Spleen (tissue), 7 donors: ENCODE measurements at regions not wholly inside any gene's neighbourhood (a gene's known extent, or its start where the extent isn't known, plus 50 kb on each side); places are given as distances from the start of the nearest gene placed in this dataset.

Experiments
- CTCF ChIP-seq, 11 experiments: fragments of 200-600 bp in 7 of 11; fragments of 450-650 bp in 4 of 11; sonication (generic) in 4 of 11; IDR thresholded peaks in 8 of 11; conservative IDR thresholded peaks in 3 of 11; 1 replicate in 7 of 11; 2 replicates in 4 of 11; pipeline versions ENCODE4 v1.4.0 to v1.8.0; 2016 to 2021; ENCODE audit warnings: antibody characterized with exemption in 11 of 11, inconsistent platforms in 4 of 11, mild to moderate bottlenecking in 1 of 11
- POLR2A ChIP-seq, 3 donors: fragments of 450-650 bp; IDR thresholded peaks; one replicate each; pipeline ENCODE4 v1.5.1; 2017; ENCODE audit warnings: antibody characterized with exemption in 3 of 3, mild to moderate bottlenecking in 1 of 3
- POLR2AphosphoS5 ChIP-seq, 3 donors: sonication (generic); formaldehyde crosslinking; IDR thresholded peaks; one replicate each; pipeline ENCODE4 v1.5.1; 2017; ENCODE audit warnings: antibody characterized with exemption in 3 of 3
- donor health status: DM: no; HTN: no; CAD: no; lungs with moderate emphysema.
- donor health status: DM: no; HTN: no; CAD: no.
- donor health status: DM: no; HTN: no; CAD: no.

GRCh38 chr11:127109796-127110480 lies 109.4 kb upstream of the KIRREL3 start:
- TF ChIP-seq POLR2AphosphoS5 (IDR thresholded peaks at IDR 0.05) = no peak
- no peak for TF ChIP-seq CTCF (IDR thresholded peaks at IDR 0.05 in 8 of 11, conservative IDR thresholded peaks at IDR 0.05 in 3 of 11)
- no peak for TF ChIP-seq POLR2A (IDR thresholded peaks at IDR 0.05)
